ENCODE measurements at regions not wholly inside any gene's neighbourhood (a gene's known extent, or its start where the extent isn't known, plus 50 kb on each side); places are given as distances from the start of the nearest gene placed in this dataset.
A peak's percentile ranks its signal among the peaks of the same experiment; 100 is the strongest.

DNA sequence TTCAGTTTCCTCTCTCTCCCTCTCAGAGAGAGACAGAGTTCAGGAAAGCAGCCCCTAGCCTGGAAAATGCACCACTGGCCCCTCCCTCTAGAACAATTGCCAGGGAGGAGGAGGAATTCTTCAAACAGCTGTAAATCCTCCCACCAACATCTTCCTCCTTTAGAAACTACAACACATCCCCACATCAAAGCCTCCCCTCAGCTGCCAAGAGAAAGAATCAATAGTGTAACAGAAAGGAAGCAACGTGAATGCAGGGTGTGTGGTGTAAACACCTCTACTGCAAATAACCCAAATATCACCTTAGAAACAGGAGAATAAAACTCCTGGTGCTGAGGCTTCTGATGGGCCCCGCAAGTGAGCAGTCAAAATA is 249.9 kb upstream of the GATB start:
- DNase-seq: no peak

DNA sequence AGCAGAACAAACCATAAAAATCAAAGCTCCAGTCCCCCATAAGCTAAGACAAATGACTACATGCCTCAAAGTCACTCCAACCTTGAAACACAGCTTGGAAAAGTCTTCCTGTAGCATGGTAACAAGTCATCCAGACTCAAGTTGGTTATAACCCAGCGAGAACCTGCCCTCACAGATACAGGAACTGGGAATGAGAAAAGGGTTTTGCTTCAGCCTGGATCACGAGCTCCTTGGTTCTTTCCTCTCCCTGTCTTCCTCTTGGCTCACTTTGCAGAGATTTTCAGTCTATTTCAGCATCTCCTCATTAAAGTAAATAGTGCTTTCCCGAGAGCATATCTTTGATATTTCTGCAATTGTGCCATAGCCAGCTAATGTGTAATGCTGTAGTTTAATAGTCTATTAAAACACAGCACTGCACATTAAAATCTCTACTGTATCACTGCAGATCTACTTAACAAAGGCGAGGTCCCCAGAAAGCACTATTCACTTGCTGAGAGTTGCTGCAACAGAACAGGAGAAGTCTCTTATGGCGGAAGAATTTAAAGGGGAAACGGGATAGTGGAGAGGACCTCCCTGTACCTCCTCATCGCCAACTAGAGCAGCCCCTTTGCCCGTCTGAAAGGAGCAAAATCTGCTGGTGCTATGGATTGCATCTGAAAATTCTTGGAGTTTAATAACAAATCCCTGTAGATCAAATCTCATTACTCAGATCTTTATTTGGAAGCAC is 249.3 kb upstream of the GATB start:
- DNase-seq: no peak

DNA sequence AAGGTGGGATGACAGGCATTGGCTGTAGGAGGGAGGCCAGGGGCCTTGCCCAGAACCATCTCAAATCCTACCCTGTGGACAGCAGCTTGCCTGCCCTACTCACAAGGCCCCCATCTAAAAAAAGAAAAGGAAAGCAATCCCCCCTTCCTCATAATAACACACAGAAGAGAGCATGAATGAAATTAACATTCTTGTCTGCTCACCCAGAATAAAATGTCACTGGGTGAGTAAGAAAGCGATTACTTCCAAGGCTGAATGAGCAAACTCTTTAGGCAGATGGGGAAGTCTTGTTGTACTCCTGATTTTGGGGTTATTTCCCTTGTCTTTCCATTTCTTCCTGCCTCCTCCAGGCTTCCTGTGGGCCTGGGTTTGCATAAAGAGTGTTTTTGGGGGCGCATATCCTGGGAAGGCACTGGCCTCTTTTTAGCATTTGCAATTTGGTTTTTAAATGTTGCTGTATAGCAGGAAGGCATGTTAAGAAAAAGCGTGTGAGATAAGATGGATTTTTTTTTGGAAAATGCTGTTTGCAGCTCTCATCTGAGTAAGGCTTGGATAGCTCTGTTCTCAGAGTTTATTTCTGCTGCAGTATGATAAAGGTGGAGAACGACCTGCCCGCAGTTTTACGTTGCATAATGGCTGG is 248.3 kb upstream of the GATB start:
- no peak for DNase-seq

DNA sequence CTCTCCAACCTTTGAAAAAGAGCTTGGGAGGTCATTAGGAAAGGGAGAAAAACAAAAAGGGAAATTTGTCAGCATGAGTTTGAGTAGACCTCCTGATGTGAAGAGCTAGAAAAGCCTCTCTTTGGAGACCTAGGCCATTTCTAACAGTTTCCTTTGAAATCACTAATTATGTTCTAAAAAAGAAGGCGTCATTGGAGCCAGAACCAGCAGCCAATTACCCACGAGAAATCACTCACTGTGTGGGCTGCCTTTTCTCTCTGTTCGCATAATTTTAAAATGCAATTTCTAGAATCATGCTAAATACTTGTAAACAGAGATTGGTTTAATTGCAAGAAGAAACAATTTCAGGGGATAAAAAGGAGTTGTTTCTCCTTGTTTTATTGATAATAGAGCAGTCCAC is 246.3 kb upstream of the GATB start:
- no peak for DNase-seq

DNA sequence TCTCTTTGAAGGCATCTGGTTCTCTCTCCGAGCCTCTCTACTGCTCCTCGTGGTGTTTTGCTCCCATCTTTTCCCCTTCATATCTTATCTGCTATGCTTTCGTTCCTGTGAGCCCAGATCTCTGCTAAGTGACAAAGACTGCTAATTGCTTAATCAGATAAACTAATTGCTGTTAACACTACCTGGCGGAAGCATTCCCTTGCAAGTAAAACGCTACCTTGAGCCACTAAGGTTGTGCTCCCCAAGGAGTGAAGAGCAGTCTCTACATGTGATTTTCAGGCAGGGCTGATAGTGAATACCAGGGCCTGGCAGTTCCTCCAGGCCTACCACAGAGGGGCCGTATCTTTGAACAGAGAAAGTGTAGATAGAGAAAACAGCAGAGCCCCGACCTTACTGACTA is 244.0 kb upstream of the GATB start:
- no peak for DNase-seq

DNA sequence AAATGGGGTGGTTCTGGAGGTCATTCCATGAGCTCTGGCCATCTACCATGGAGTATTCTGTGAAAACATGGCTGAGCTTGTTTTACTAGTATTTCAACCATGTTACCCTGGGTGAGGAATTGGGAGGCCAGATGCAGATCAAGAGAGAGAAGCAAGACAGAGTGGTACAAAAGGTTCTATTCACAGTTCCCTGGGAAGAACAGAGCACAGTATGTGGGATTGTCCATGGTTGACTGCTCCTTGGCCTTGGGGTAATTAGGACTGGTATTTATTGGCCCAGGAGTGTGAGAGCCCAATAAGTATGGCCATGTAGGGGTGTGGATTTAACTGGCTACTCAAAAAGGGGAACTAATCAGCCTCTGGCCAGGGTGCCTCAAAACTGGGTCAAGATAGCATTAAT is 239.7 kb upstream of the GATB start:
- DNase-seq: no peak

DNA sequence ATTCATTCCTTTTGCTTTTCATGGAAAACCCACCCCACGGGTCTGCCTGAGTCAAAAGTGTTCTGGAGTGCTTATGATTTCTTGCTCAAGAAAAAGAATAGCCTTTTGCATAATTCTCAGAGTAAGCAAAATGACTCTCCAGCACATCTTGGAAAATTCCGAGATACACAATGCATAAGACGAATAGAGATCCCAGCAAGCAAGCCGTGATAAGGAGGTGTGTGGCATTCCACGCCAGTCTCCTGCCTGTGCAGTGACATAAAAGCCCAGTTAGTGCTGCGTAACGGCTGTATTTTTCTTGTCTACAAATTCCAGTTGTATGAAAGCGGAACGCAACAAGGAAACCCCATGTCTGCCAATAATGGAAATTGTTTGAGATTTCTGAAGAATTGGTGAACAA is 237.9 kb upstream of the GATB start:
- DNase-seq: no peak

DNA sequence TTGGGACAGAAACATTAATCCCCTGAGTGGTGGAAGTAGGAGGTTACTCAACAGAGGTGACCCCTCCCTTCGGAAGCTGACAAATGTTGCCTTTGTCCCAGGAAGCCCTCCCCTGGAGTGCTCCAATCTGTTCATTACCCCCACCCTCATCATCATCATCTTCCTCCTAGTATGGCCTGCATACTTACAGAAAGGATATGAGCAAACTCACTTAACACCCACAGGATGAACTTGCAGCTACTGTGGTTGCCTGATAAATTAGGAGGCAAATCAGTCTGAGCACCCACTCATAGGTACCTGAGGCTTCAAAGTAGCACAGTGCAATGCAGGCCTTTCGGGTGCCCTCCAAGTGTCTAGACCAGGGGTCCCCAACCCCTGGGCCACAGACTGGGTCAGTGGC is 236.7 kb upstream of the GATB start:
- DNase-seq: no peak

DNA sequence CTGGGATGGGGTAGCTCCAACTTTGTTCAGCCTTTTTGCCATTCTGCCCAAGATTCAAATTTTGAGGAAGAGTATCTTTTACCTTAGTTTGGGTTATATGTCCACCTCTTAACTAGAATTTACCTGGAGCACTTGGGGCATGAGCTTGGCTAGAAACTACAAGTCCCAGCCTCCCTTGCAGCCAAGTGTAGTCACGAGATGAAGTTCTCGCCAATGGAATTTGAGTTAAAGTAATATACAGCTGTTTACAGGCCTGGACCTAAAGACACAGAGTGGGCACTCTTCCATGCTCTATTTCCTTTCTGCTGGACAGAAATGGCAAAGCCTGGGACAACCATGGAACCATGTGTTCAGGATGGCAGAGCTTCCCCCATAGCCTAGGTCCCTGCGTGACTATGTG is 233.6 kb upstream of the GATB start:
- DNase-seq: no peak

DNA sequence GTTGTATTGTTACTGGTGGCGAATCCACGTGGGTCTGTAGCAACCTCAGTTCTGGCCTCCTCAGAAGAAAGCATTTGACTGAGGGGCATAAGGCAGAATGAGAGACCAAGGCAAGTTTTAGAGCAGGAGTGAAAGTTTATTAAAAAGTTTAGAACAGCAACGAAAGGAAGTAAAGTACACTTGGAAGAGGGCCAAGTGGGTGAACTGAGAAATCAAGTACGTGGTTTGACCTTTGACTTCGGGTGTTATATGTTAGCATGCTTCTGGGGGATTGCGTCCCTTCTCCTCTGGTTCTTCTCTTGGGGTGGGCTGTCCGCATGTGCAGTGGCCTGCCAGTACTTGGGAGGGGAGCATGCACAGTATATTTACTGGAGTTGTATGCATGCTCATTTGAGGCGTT is 232.7 kb upstream of the GATB start:
- no peak for DNase-seq

DNA sequence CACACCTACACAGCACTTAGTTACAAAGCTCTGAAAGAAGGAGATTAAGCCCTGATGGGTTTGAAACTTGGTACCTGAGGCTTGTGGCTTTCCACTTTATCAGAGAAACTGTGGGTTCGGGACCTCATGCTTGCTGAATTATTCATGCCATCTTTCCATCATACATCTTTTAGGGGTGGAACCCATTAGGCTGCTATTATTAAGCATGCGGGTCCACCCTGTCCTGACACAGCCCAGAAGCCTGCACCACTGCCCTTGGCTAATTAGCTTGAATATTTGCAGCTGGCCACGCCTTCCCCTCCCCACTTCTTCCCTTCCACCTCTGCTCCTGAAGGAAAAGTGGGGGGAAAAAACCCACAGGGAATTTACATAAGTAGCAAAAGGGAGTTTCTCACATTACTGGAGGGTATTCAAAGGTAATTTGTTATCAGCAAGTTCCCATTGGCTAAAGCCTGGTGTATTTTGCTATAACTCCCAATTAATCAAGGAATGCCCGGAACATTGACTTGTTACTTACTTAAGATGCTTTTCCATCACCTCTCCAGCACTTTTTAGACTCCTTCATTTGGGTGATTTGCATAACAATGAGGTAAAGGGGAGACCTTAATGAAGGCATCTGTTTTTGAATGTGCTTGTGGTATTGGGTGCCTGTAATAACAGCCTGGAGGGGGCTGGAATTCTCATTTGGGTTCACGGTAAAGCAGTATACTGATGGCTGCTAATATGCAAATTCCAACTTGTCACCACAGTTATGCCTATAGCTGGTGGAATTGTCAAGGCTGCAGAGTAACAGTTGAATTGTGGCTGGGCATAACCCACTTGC is 231.7 kb upstream of the GATB start:
- no peak for DNase-seq

DNA sequence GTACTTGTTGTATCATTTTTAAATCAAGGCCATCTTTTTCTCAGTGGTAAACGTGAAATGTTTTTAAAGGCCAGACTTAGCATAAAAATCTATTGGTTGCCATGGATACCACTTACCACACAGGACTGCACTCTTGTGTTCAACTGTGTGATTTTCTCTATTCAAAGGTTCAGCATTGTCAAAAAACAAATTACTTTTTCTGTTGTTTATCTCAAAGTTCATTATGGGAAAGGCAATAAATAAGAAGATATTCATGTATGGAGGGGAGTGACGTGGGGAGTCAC is 231.0 kb upstream of the GATB start:
- no peak for DNase-seq

DNA sequence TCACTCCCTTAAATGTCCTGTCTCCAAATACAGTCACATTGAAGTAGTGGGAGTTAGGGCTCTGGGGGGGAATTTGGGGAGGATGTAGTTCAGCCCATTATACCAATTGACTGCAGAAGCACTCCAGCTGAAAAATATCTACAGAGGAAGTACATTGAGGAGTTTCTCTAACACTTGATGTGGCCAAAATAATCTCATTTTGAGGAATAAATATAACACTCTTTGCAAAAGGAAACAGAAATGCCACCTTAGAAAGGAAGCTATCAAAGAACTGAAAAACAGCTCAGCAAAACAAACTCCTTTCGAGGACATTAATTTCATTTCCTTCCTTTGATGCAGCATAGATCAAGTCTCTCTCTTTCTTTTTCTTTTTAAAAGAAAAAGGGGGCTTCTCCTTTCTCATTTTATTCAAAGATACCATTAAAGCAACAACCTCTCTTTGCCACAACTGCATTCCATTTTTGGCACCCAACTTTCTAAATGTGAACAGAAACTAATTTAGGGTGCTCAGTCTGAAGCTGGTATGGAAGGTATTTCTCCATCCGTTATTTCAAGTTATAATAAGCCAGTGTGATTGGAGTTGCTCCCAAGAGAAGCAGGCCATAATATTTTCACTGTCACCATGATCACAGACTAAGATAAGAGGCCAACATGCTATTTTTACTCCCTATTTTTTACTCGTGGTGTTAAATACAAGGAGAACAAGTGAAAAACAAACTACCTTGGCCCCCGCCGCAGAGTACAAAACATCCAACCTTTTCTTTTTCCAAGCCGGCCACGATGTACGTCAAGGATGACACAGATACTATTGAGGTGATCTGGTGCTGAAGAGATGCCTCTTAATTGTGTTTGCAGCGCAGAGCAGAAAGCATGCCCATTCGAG is 230.4 kb upstream of the GATB start:
- DNase-seq: no peak

DNA sequence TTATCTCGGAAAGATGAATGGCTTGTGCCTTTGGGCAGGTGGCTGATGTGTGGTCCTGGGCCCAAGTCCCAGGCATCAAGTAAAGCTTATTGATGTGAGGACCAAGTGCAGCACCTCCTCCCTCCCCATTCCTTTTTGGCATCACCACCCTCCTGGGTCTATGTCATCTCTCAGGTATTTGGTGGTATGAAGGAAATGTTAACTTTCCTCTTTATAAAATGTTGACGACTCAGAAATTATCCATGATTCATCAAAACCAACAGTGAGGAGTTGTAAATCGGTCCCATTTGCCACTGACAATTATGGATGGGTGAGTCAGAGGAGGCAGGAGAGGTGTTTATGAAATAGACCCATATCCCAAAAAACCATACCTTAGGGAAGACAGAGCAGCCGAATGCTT is 229.4 kb upstream of the GATB start:
- DNase-seq: peak; percentile 86

DNA sequence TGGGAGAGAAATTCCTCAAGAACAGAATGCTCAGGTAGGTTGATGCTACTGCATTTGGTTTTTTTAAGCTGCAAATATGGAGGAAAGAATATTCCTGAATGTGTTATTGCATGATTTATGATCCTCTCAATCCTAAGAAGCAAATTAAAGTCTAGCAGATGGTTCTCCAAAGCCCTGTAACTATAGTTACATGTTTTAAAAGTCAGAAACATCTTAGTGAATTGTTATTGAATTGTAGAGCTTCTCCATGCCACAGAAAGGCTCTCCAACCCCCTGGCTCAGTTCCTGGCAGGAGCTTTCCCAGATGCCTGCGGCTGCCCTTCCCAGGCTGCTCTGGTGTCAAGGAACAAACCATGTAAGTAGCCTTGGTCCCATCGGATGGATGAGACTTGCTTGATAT is 227.8 kb upstream of the GATB start:
- no peak for DNase-seq

DNA sequence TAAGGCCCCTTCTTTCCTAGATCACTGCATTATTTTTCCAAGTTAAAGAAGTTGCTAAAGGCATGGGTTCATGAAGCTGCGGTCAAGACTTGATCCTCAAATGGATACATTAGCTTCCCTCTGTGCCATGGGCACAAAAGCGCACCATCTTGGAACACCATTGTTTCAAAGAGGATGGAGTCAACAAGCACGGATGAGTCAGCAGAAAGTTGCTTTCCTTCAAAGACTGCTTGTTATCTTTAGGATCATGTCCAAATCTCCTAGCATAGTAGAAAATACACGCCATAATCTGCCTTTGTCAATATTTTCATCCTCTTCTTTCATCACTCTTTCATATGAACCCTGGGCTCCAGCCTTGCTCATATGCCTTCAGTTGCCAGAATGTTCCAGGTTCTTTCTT is 226.8 kb upstream of the GATB start:
- DNase-seq: no peak

DNA sequence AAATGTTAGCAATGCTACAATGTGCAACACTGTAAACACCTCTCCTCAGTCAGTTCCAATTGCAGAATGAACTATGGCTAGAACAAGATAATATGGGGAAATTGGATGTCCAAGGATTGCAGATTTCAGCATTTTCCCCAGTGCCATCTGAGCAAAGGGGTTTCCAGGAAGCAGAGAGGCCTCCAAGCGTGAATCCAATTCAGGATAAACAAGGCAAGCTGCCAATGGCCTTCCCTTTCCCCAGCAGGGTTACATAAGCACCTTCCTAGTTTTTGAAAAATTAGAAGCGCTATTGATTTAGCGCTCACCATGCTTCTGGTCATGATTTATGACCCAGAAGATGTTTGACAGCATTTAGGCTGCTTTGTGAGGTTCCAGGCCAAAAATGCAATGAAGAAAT is 223.0 kb upstream of the GATB start:
- DNase-seq: no peak

DNA sequence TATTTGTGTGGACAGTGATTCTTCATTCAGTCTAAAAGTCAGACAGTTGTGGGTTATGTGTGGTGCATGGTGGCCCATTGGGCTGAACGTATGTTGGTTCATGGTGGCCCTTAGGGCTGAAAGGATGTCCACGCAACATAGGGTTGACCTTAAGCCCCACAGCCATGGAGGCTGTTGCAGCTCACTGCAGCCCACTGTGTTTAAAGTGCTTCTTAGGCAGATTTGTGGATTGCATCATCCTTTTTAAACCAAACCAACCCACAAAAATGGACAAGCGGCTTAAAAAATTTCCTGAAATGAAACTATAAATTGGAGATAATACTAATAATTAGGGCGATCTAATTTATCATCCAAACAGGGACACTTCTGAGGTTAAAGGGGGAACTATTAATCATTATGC is 219.0 kb upstream of the GATB start:
- no peak for DNase-seq

DNA sequence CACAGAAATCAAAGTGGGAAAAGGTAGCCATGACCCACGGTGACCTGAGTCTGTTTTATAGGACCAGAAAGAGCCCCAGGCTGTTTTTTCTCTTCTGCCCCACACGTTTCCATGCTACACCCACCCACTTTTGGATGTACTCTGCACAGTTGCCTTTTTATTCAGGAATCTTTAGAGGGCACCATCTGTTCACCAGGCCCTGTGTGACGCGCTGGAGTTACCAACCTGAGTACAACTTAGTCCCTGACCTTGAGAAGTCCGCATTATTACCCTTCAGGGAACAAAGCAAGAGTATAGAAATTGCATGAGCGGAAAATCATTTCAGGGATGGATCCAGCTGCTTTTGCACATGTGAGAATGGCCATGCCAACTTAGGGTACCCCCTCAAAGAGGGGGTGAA is 207.8 kb upstream of the GATB start:
- DNase-seq: no peak

DNA sequence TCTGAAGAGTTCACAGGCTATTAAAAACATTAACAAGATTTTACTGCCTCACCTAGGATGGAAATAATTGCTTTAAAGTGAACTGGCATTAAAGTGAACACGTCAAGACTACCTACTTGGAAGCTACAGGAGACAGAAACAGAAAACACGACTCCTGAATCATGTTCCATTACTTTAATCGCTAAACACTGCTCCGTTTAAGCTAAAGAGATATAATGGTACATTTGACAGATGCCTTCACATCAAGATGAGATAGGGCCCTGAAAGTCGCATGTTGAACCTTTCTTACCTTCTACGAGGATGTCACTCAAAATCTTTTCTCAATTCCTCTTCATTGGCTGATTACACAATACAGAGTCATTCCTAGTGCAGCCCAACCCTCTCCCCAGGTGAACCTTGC is 206.3 kb upstream of the GATB start:
- DNase-seq: no peak

DNA sequence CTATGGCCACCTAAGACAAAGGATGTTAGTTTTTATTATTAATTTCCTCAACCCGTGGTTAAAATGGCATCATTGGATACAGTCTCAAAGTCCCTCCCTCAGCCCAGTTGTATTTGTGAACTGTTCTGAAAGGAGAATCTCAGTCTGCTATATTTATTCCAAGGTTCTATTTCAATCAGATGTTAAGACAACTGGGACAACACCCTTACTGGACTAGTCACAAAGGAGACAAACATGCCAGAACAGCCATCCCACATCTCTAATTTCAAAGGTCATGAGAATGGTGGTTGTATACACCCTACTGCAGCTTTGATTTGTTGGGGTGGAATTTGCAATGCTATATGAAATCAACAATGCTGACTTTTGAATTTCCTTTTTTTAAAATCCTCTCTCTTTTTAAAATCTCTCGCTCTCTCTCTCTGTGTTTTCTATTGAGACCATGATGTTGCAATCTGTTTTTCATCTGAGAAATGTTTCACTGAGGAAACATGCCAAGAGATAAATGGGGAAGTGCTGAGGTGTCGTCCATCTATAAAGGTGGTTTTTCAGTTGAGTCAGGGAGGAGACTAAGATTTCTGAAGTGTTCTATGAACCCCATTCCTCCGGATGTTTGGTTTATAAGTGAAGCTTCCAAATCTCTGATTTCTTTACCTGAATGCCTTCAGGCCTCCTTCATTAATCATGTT is 201.5 kb upstream of the GATB start:
- no peak for DNase-seq

DNA sequence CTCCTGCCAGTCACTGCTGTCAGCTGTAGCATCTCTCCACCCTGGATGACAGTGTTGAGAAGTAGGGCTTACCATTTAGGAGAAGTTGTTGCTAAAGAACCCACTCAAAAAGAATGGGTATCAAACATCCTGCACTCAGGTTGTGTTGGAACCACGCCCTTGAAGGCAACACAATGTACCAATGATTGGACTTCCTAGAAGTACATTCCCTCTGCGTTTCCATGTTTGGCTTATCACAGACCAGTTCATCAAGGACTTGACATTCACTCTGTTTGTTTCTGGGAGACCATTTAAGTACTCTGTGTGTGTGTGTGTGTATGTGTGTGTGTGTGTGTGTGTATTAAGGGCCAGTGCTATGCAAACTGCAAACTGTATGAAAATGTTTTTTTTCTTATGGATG is 200.6 kb upstream of the GATB start:
- DNase-seq: no peak
